HG03196 (cell line): ENCODE measurements at regions not wholly inside any gene's neighbourhood (a gene's known extent, or its start where the extent isn't known, plus 50 kb on each side); places are given as distances from the start of the nearest gene placed in this dataset.
"Not testable (repeated sequence)": the region's sequence is repeated elsewhere in the genome, so short reads cannot be mapped to it uniquely, and the experiment has no call there.

Experiments used
- ATAC-seq: cut with Tn5 transposase; IDR thresholded peaks from one replicate; pipeline ENCODE4 v1.9.1; 2021; ENCODE audit not compliant: unreplicated experiment

GRCh38 chr2:129504646-129505045 lies 474.8 kb upstream of the RAB6C start:
- no peak for ATAC-seq

- ATAC-seq: no peak
Observed at GRCh38 chr2:129518937-129519336, 460.5 kb upstream of the RAB6C start.

GRCh38 chr2:129532158-129532557 lies 447.3 kb upstream of the RAB6C start:
- not testable (repeated sequence) for ATAC-seq

GRCh38 chr2:129548880-129549279 lies 430.6 kb upstream of the RAB6C start:
- ATAC-seq: no peak

GRCh38 chr2:129550536-129550935 lies 428.9 kb upstream of the RAB6C start:
- no peak for ATAC-seq

- ATAC-seq: no peak
Observed at GRCh38 chr2:129554373-129554772, 425.1 kb upstream of the RAB6C start.

- ATAC-seq: no peak
Observed at GRCh38 chr2:129559101-129559500, 420.4 kb upstream of the RAB6C start.

- no peak for ATAC-seq
Observed at GRCh38 chr2:129565551-129566109, 413.8 kb upstream of the RAB6C start.

GRCh38 chr2:129570812-129571211 lies 408.7 kb upstream of the RAB6C start:
- ATAC-seq: not testable (repeated sequence)

GRCh38 chr2:129575431-129575830 lies 404.0 kb upstream of the RAB6C start:
- no peak for ATAC-seq

- ATAC-seq: no peak
Observed at GRCh38 chr2:129575880-129576279, 403.6 kb upstream of the RAB6C start.

GRCh38 chr2:129580001-129580400 lies 399.5 kb upstream of the RAB6C start:
- ATAC-seq: no peak

GRCh38 chr2:129585760-129586159 lies 393.7 kb upstream of the RAB6C start:
- no peak for ATAC-seq

GRCh38 chr2:129587426-129588064 lies 391.9 kb upstream of the RAB6C start:
- ATAC-seq: no peak

- ATAC-seq: no peak
Observed at GRCh38 chr2:129604560-129604959, 374.9 kb upstream of the RAB6C start.

GRCh38 chr2:129605646-129606045 lies 373.8 kb upstream of the RAB6C start:
- no peak for ATAC-seq

- ATAC-seq: no peak
Observed at GRCh38 chr2:129606496-129607270, 372.8 kb upstream of the RAB6C start.

- no peak for ATAC-seq
Observed at GRCh38 chr2:129609224-129609623, 370.2 kb upstream of the RAB6C start.

- ATAC-seq: no peak
Observed at GRCh38 chr2:129610766-129611165, 368.7 kb upstream of the RAB6C start.

- ATAC-seq: no peak
Observed at GRCh38 chr2:129611471-129611870, 368.0 kb upstream of the RAB6C start.

- ATAC-seq: no peak
Observed at GRCh38 chr2:129619471-129619870, 360.0 kb upstream of the RAB6C start.

GRCh38 chr2:129620411-129620810 lies 359.1 kb upstream of the RAB6C start:
- ATAC-seq: no peak
